ENCODE measurements at regions not wholly inside any gene's neighbourhood (a gene's known extent, or its start where the extent isn't known, plus 50 kb on each side); places are given as distances from the start of the nearest gene placed in this dataset.
"Not testable (repeated sequence)": the region's sequence is repeated elsewhere in the genome, so short reads cannot be mapped to it uniquely, and the experiment has no call there.

- no peak for TF ChIP-seq CTCF (IDR thresholded peaks at IDR 0.05; ENCODE audit: low read depth, low read length)
- no peak overlapping the region for H3K4me3 ChIP-seq (ENCODE audit: low read depth, low read length)
- no peak overlapping the region for H3K27ac ChIP-seq (ENCODE audit: low read depth, low read length)
- no peak for DNase-seq (ENCODE audit: low read depth, low spot score)
- CTCF ChIA-PET, result no interaction called here
- H3K27me3 ChIP-seq (ENCODE audit: control insufficient read depth, insufficient read depth, low read length), result no peaks in the 10 kb centered on the region
- POLR2A ChIA-PET, result no interaction called here
- H3K9me3 ChIP-seq (ENCODE audit: control insufficient read depth, insufficient read depth, low read length), result peaks cover 3% of the 10 kb centered on the region; the same call in 1 of the 2 replicates
These were observed 250.0 kb downstream of the ABCC12 start for GRCh38 chr16:47905771-47906170.

- no peak for TF ChIP-seq CTCF (IDR thresholded peaks at IDR 0.05; ENCODE audit: low read depth, low read length)
- H3K9me3 ChIP-seq (ENCODE audit: control insufficient read depth, insufficient read depth, low read length), result peaks cover 3% of the 10 kb centered on the region; the same call in 1 of the 2 replicates
- ChIA-PET POLR2A (no interaction called here), CTCF (no interaction called here)
- no peak overlapping the region for H3K27ac ChIP-seq (ENCODE audit: low read depth, low read length)
- no peak overlapping the region for H3K4me3 ChIP-seq (ENCODE audit: low read depth, low read length)
- no peak for DNase-seq (ENCODE audit: low read depth, low spot score)
- H3K27me3 ChIP-seq (ENCODE audit: control insufficient read depth, insufficient read depth, low read length), result no peaks in the 10 kb centered on the region
These were observed 251.1 kb downstream of the ABCC12 start for GRCh38 chr16:47904691-47905090.

- no peak overlapping the region for H3K27ac ChIP-seq (ENCODE audit: low read depth, low read length)
- peaks cover 3% of the 10 kb centered on the region; the same call in 1 of the 2 replicates for H3K9me3 ChIP-seq (ENCODE audit: control insufficient read depth, insufficient read depth, low read length)
- DNase-seq (ENCODE audit: low read depth, low spot score), result no peak
- no peaks in the 10 kb centered on the region for H3K27me3 ChIP-seq (ENCODE audit: control insufficient read depth, insufficient read depth, low read length)
- no peak for TF ChIP-seq CTCF (IDR thresholded peaks at IDR 0.05; ENCODE audit: low read depth, low read length)
- ChIA-PET POLR2A (no interaction called here), CTCF (no interaction called here)
- no peak overlapping the region for H3K4me3 ChIP-seq (ENCODE audit: low read depth, low read length)
These were observed 252.3 kb downstream of the ABCC12 start for GRCh38 chr16:47903470-47903869.

- H3K27me3 ChIP-seq (ENCODE audit: control insufficient read depth, insufficient read depth, low read length); H3K4me3 ChIP-seq (ENCODE audit: low read depth, low read length); H3K27ac ChIP-seq (ENCODE audit: low read depth, low read length); CTCF ChIA-PET; H3K9me3 ChIP-seq (ENCODE audit: control insufficient read depth, insufficient read depth, low read length); POLR2A ChIA-PET; DNase-seq (ENCODE audit: low read depth, low spot score): not testable (repeated sequence)
These were observed 258.7 kb downstream of the ABCC12 start for GRCh38 chr16:47897105-47897504.

- DNase-seq (ENCODE audit: low read depth, low spot score), result no peak
- no peak for TF ChIP-seq CTCF (IDR thresholded peaks at IDR 0.05; ENCODE audit: low read depth, low read length)
- ChIA-PET CTCF (no interaction called here), POLR2A (no interaction called here)
- no peak overlapping the region for H3K27ac ChIP-seq (ENCODE audit: low read depth, low read length)
- peaks cover 3% of the 10 kb centered on the region for H3K27me3 ChIP-seq (ENCODE audit: control insufficient read depth, insufficient read depth, low read length)
- H3K4me3 ChIP-seq (ENCODE audit: low read depth, low read length), result no peak overlapping the region
- no peaks in the 10 kb centered on the region for H3K9me3 ChIP-seq (ENCODE audit: control insufficient read depth, insufficient read depth, low read length)
These were observed 260.6 kb downstream of the ABCC12 start for GRCh38 chr16:47895146-47895545.

- DNase-seq (ENCODE audit: low read depth, low spot score), result no peak
- TF ChIP-seq CTCF (IDR thresholded peaks at IDR 0.05; ENCODE audit: low read depth, low read length), result no peak
- Histone ChIP-seq H3K27ac (ENCODE audit: low read depth, low read length) (no peak overlapping the region), H3K9me3 (ENCODE audit: control insufficient read depth, insufficient read depth, low read length) (no peaks in the 10 kb centered on the region), H3K4me3 (ENCODE audit: low read depth, low read length) (no peak overlapping the region), H3K27me3 (ENCODE audit: control insufficient read depth, insufficient read depth, low read length) (peaks cover 3% of the 10 kb centered on the region)
- ChIA-PET POLR2A (no interaction called here), CTCF (interaction anchor here (1.0 kb wide), 1 partner anchor 751 kb away, joined by 4 read pairs; no protein-coding TSS in a partner anchor)
These were observed 262.8 kb downstream of the ABCC12 start for GRCh38 chr16:47892999-47893398.
